ENCODE measurements at regions not wholly inside any gene's neighbourhood (a gene's known extent, or its start where the extent isn't known, plus 50 kb on each side); places are given as distances from the start of the nearest gene placed in this dataset.
"Not testable (repeated sequence)": the region's sequence is repeated elsewhere in the genome, so short reads cannot be mapped to it uniquely, and the experiment has no call there.

DNA sequence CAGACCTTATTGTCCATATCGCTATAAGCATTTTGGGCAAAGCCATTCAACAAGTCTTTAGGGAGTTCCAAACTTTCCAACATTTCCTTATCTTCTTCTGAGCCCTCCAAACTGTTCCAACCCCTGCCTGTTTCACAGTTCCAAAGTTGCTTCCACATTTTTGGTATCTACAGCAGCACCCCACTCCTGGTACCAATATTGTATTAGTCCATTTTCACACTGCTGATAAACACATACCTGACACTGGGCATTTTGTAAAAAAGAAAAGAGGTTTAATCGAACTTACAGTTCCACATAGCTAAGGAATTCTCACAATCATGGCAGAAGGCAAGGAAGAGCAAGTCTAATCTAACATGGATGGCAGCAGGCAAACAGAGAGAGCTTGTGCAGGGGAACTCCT lies 834.1 kb upstream of the GBE1 start:
- no peak overlapping the region for H3K27ac ChIP-seq
- no peak for TF ChIP-seq ZFX (IDR thresholded peaks at IDR 0.05)
- TF ChIP-seq, protein P1, sequence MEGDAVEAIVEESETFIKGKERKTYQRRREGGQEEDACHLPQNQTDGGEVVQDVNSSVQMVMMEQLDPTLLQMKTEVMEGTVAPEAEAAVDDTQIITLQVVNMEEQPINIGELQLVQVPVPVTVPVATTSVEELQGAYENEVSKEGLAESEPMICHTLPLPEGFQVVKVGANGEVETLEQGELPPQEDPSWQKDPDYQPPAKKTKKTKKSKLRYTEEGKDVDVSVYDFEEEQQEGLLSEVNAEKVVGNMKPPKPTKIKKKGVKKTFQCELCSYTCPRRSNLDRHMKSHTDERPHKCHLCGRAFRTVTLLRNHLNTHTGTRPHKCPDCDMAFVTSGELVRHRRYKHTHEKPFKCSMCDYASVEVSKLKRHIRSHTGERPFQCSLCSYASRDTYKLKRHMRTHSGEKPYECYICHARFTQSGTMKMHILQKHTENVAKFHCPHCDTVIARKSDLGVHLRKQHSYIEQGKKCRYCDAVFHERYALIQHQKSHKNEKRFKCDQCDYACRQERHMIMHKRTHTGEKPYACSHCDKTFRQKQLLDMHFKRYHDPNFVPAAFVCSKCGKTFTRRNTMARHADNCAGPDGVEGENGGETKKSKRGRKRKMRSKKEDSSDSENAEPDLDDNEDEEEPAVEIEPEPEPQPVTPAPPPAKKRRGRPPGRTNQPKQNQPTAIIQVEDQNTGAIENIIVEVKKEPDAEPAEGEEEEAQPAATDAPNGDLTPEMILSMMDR (conservative IDR thresholded peaks at IDR 0.05) = no peak

DNA sequence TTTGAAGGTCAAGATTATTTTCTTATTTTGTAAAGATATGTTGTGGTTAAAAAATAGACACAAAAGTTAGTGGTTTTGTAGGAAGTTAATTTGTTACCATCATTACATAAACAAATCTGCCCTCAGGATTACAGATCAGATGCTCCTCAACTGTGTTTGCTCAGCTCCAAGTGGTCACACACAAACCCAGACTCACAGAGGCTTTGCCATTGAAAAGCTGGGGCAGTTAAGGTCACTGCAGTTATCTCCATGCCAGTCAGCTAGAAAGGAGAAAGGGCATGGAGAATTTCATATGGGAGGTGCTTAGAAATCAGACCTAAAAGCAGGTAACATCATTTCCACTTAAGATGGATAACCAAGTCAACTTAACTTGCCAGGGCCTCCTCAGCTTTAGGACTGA lies 825.7 kb upstream of the GBE1 start:
- H3K27ac ChIP-seq = no peak overlapping the region
- TF ChIP-seq, protein P1 (conservative IDR thresholded peaks at IDR 0.05) = no peak
- TF ChIP-seq ZFX (IDR thresholded peaks at IDR 0.05) = no peak

DNA sequence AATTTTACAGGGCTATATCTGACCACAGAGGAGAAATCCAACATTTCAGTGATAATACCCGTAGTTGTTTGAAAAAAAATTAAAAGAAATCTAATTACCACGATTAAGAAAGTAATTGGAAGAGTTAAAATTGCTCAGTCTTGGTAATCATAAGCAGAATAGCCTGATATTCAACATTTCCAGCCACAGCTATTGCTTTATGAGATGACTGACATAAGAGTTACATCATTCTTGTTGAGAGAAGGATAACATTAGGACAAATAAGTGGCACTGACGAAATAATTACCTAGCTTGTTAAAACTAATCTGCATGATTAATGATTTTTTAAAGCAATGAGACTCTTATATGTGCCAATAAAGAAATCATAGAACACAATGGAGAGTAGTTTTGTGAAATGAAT lies 825.0 kb upstream of the GBE1 start:
- TF ChIP-seq, protein P1 (conservative IDR thresholded peaks at IDR 0.05) = no peak
- no peak for TF ChIP-seq ZFX (IDR thresholded peaks at IDR 0.05)
- no peak overlapping the region for H3K27ac ChIP-seq

DNA sequence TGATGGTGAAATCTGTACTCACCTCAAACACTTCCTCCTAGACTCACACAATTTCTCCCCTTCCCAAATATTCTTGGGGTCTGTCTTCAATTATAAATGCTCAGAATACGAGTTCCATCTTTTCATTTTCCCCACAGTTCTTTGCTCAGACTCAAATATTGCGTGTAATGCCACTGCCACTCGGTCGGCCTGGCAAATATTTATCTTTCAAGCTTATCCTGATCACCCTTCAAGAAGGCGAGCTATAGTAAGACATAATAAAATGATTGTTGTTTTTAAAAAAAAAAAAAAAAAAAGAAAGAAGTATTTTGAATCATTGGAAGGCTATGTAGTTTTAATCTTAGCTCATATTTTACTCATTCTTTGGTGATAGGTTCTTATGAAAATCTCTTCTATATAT lies 824.6 kb upstream of the GBE1 start:
- not testable (repeated sequence) for H3K27ac ChIP-seq

DNA sequence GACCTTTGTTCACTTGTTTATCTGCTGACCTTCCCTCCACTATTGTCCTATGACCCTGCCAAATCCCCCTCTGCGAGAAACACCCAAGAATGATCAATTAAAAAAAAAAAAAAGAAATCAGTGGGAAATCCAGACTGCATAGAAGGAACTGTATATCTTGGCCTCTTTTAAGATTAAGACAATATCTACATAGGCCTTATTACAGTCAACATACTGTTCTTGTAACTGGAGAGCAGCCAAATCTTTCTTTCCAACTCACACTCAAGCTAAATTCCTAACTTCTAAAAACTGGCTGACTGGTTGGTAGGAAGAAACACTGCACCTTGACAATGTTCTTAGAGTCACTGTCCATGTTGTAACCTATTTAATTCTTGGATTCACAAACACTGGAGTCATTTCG lies 824.1 kb upstream of the GBE1 start:
- not testable (repeated sequence) for H3K27ac ChIP-seq

DNA sequence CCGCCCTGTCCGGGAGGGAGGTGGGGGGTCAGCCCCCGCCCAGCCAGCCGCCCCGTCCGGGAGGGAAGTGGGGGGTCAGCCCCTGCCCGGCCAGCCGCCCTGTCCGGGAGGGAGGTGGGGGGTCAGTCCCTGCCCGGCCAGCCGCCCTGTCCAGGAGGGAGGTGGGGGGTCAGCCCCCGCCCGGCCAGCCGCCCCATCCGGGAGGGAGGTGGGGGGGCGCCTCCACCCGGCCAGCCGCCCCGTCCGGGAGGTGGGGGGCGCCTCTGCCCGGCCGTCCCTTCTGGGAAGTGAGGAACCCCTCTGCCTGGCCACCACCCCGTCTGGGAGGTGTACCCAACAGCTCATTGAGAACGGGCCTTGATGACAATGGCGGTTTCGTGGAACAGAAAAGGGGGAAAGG lies 823.4 kb upstream of the GBE1 start:
- H3K27ac ChIP-seq = not testable (repeated sequence)

DNA sequence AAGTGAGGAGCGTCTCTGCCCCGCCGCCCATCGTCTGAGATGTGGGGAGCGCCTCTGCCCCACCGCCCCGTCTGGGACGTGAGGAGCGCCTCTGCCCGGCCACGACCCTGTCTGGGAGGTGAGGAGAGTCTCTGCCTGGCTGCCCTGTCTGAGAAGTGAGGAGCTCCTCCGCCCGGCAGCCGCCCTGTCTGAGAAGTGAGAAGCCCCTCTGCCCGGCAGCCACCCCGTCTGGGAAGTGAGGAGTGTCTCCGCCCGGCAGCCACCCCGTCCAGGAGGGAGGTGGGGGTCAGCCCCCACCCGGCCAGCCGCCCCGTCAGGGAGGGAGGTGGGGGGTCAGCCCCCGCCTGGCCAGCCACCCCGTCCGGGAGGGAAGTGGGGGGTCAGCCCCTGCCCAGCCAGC lies 823.0 kb upstream of the GBE1 start:
- H3K27ac ChIP-seq = not testable (repeated sequence)

DNA sequence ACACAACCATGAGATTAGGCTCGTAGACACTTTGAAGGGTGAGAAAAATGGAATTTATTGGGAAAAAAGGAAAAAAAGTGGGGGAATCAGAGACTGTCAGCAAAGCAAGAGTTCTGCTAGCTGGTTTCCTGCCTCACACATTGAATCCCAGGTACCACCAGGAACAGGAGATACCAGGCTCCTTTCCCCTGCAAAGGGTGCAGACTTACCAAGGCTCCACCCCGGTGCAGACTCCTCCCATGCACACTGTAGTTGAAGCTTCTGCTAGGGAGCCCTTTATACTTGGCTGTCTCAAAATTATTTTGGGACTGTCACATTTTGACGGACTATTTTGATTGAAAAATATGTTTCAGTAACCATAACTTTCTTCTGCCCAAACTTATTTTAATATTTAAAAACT lies 819.9 kb upstream of the GBE1 start:
- H3K27ac ChIP-seq = no peak overlapping the region
- TF ChIP-seq, protein P1 (conservative IDR thresholded peaks at IDR 0.05) = no peak
- TF ChIP-seq ZFX (IDR thresholded peaks at IDR 0.05) = no peak

DNA sequence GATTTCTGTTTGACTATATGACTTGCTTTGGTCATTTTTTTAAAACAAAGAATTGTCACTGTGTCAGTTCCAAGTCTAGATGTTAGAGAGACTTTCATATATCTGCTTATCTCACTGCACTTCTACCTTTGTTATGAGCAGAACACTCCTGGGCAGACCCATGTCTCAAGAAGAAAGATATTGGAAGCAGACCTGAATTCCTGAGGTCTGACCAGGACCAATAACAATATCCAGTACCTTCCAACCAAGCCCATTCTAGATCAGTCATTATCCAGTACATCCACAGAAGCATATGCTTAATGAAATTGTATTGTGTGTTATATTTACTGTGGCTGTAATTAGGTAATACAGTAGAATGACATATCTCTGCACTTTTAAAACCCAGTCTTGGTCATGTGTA lies 811.3 kb upstream of the GBE1 start:
- TF ChIP-seq ZFX (IDR thresholded peaks at IDR 0.05) = no peak
- TF ChIP-seq, protein P1 (conservative IDR thresholded peaks at IDR 0.05) = no peak
- H3K27ac ChIP-seq = no peak overlapping the region

DNA sequence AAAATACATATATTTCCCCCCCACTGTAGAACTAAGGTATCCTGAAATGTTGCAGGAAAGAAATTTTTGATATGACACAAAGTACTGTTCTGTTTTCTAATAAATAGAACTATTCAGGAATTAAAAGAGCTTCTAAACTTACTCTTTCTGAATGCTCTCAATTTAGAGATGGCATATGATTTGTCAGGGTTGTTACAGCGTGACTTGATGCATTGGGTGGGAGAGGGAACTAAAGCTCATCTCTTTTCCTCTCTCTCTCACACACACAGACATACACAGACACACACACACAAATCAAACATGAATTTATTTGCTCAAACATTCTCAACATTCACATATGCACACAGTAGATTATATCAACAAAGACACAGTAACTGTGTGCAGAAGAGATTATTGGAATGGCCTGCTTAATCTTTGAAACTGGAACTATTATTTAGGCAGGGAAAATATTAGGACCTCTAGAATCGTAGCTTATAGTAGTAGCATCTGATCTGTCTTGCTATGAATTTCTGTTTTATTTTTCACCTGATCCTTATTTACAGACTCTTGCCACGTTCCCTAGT lies 807.4 kb upstream of the GBE1 start:
- TF ChIP-seq, protein P1 (conservative IDR thresholded peaks at IDR 0.05) = no peak
- TF ChIP-seq ZFX (IDR thresholded peaks at IDR 0.05) = no peak
- H3K27ac ChIP-seq = no peak overlapping the region
